H9 (cell line): ENCODE measurements at regions not wholly inside any gene's neighbourhood (a gene's known extent, or its start where the extent isn't known, plus 50 kb on each side); places are given as distances from the start of the nearest gene placed in this dataset.

Experiments
- DNase-seq: peaks from one replicate; pipeline ENCODE4 v3.0.0-alpha.2; 2017
- H2AFZ ChIP-seq: one replicate; pipeline ENCODE4 v1.6.1; 2013; ENCODE audit warnings: mild to moderate bottlenecking, low read length, control low read depth, moderate library complexity
- H2AK5ac ChIP-seq: 2 replicates; pipeline ENCODE4 v1.6.1; 2013; ENCODE audit warnings: low read length, control low read depth, mixed read lengths; ENCODE audit not compliant: insufficient read length
- H2BK120ac ChIP-seq: one replicate; pipeline ENCODE4 v1.6.1; 2013; ENCODE audit warnings: low read depth, mild to moderate bottlenecking, low read length, control low read depth, inconsistent platforms; ENCODE audit not compliant: poor library complexity, severe bottlenecking
- H2BK12ac ChIP-seq: 2 replicates; pipeline ENCODE4 v1.6.1; 2013; ENCODE audit warnings: low read length, control low read depth, mixed read lengths, low read depth; ENCODE audit not compliant: insufficient read length
- H2BK15ac ChIP-seq: 2 replicates; pipeline ENCODE4 v1.6.1; 2013; ENCODE audit warnings: low read depth, low read length, control low read depth
- H2BK20ac ChIP-seq: one replicate; pipeline ENCODE4 v1.6.1; 2013; ENCODE audit warnings: low read depth, mild to moderate bottlenecking, low read length, control low read depth, inconsistent platforms; ENCODE audit not compliant: poor library complexity, severe bottlenecking
- H2BK5ac ChIP-seq: 2 replicates; pipeline ENCODE4 v1.6.1; 2013; ENCODE audit warnings: low read length, control low read depth, mixed read lengths; ENCODE audit not compliant: insufficient read length
- H3K14ac ChIP-seq: 2 replicates; pipeline ENCODE4 v1.6.1; 2013; ENCODE audit warnings: low read length, control low read depth; ENCODE audit not compliant: insufficient read depth
- H3K18ac ChIP-seq: 2 replicates; pipeline ENCODE4 v1.6.1; 2013; ENCODE audit warnings: low read depth, mild to moderate bottlenecking, mixed read lengths, low read length, control low read depth; ENCODE audit not compliant: insufficient read length
- H3K23ac ChIP-seq: 2 replicates; pipeline ENCODE4 v1.6.1; 2013; ENCODE audit warnings: low read length, control low read depth, mixed read lengths, low read depth; ENCODE audit not compliant: insufficient read length
- H3K23me2 ChIP-seq: 2 replicates; pipeline ENCODE4 v1.6.1; 2013; ENCODE audit warnings: low read depth, mild to moderate bottlenecking, mixed read lengths, low read length, control low read depth; ENCODE audit not compliant: insufficient read length, poor library complexity, severe bottlenecking
- H3K27ac ChIP-seq: 2 replicates; pipeline ENCODE4 v1.5.1; 2013; ENCODE audit warnings: low read length, control low read depth, mixed read lengths, low read depth; ENCODE audit not compliant: insufficient read length
- H3K27me3 ChIP-seq: 2 replicates; pipeline ENCODE4 v1.6.1; 2013; ENCODE audit warnings: low read length, control low read depth, inconsistent platforms; ENCODE audit not compliant: insufficient read depth
- H3K4ac ChIP-seq: 2 replicates; pipeline ENCODE4 v1.6.1; 2013; ENCODE audit warnings: low read depth, mild to moderate bottlenecking, control low read depth, inconsistent platforms, low read length, moderate library complexity
- H3K4me1 ChIP-seq: 2 replicates; pipeline ENCODE4 v1.6.1; 2013; ENCODE audit warnings: low read length, control low read depth, inconsistent platforms; ENCODE audit not compliant: insufficient read depth
- H3K4me2 ChIP-seq: 2 replicates; pipeline ENCODE4 v1.6.1; 2013; ENCODE audit warnings: low read length, control low read depth, mixed read lengths; ENCODE audit not compliant: insufficient read length, insufficient read depth
- H3K56ac ChIP-seq: 2 replicates; pipeline ENCODE4 v1.6.1; 2013; ENCODE audit warnings: low read depth, mild to moderate bottlenecking, mixed read lengths, low read length, control low read depth; ENCODE audit not compliant: insufficient read length
- H3K79me1 ChIP-seq: 2 replicates; pipeline ENCODE4 v1.6.1; 2013; ENCODE audit warnings: low read depth, mild to moderate bottlenecking, moderate library complexity, low read length, control low read depth, inconsistent platforms; ENCODE audit not compliant: insufficient read depth, poor library complexity, severe bottlenecking
- H3K79me2 ChIP-seq: 2 replicates; pipeline ENCODE4 v1.6.1; 2013; ENCODE audit warnings: low read length, control low read depth, inconsistent platforms; ENCODE audit not compliant: insufficient read depth
- H3K9ac ChIP-seq: 2 replicates; pipeline ENCODE4 v1.6.1; 2013; ENCODE audit warnings: low read length, control low read depth, mixed read lengths; ENCODE audit not compliant: insufficient read length; ENCODE audit errors: extremely low read depth
- H3K9me3 ChIP-seq: one replicate; pipeline ENCODE4 v1.6.1; 2013; ENCODE audit warnings: low read depth, low read length, inconsistent platforms; ENCODE audit not compliant: control insufficient read depth
- H3T11ph ChIP-seq: one replicate; pipeline ENCODE4 v1.6.1; 2013; ENCODE audit warnings: mild to moderate bottlenecking, low read length, control low read depth, inconsistent platforms
- H4K20me1 ChIP-seq: one replicate; pipeline ENCODE4 v1.6.1; 2013; ENCODE audit not compliant: control insufficient read depth, insufficient read length, insufficient read depth
- H4K5ac ChIP-seq: 2 replicates; pipeline ENCODE4 v1.6.1; 2013; ENCODE audit warnings: low read depth, mild to moderate bottlenecking, mixed read lengths, low read length, control low read depth; ENCODE audit not compliant: insufficient read length
- H4K8ac ChIP-seq: replicated peaks from 2 replicates; pipeline ENCODE4 v1.6.1; 2013; ENCODE audit warnings: low read length, control low read depth, mixed read lengths, low read depth; ENCODE audit not compliant: insufficient read length
- H4K91ac ChIP-seq: 2 replicates; pipeline ENCODE4 v1.6.1; 2013; ENCODE audit warnings: low read depth, mild to moderate bottlenecking, moderate library complexity, mixed read lengths, low read length, control low read depth; ENCODE audit not compliant: insufficient read length
- H3K27ac Mint-ChIP-seq, 3 experiments: 2 replicates in 2 of 3; 3 replicates in 1 of 3; pipeline ENCODE4 v1.8.0; 2020 to 2021; ENCODE audit warnings: mixed read lengths in 3 of 3, mild to moderate bottlenecking in 1 of 3, moderate library complexity in 1 of 3
- H3K27me3 Mint-ChIP-seq: 2 replicates; pipeline ENCODE4 v1.8.0; 2021; ENCODE audit warnings: low read depth, mild to moderate bottlenecking, moderate library complexity, mixed read lengths
- H3K36me3 Mint-ChIP-seq, 3 experiments: 2 replicates in 2 of 3; 3 replicates in 1 of 3; pipeline ENCODE4 v1.8.0; 2020 to 2021; ENCODE audit warnings: low read depth in 3 of 3, mixed read lengths in 3 of 3; ENCODE audit not compliant: insufficient read depth in 1 of 3
- H3K4me1 Mint-ChIP-seq, 2 experiments: 2 replicates each; pipeline ENCODE4 v1.8.0; 2020; ENCODE audit warnings: mixed read lengths in 2 of 2
- H3K4me3 Mint-ChIP-seq, 2 experiments: 2 replicates in 1 of 2; 3 replicates in 1 of 2; pipeline ENCODE4 v1.8.0; 2020 to 2021; ENCODE audit warnings: mild to moderate bottlenecking in 2 of 2, mixed read lengths in 2 of 2, moderate library complexity in 1 of 2
- H3K9me3 Mint-ChIP-seq, 2 experiments: 2 replicates in 1 of 2; 3 replicates in 1 of 2; pipeline ENCODE4 v1.8.0; 2020; ENCODE audit warnings: mild to moderate bottlenecking in 2 of 2, mixed read lengths in 2 of 2, moderate library complexity in 1 of 2
- CTCF ChIP-seq: fragments of 200-600 bp; sonication (generic); conservative IDR thresholded peaks from 3 replicates; pipeline ENCODE4 v1.8.0; 2021; ENCODE audit warnings: antibody characterized with exemption, mild to moderate bottlenecking
- WGBS: extraction: QIAGEN DNeasy Blood & Tissue Kit; methylation state at CpG from one replicate; pipeline ENCODE4 v1.1.7; 2013; ENCODE audit warnings: missing lambda C conversion rate, low lambda C conversion rate, mixed read lengths; ENCODE audit not compliant: insufficient read length; ENCODE audit errors: extremely low coverage; 5-methylcytosine and 5-hydroxymethylcytosine counted together

GRCh38 chr4:119683518-119683917 is 54.9 kb upstream of the PDE5A start:
- H3K4me2 ChIP-seq: no peak overlapping the region
- no peak overlapping the region for H2BK120ac ChIP-seq
- no CpG with 5 or more reads among the region's 1 CpG for WGBS
- H3K36me3 Mint-ChIP-seq: no peaks in the 10 kb centered on the region
- H3K27ac Mint-ChIP-seq: no peak overlapping the region
- DNase-seq: no peak
- H3K56ac ChIP-seq: no peak overlapping the region
- H2AFZ ChIP-seq: no peak overlapping the region
- no peak overlapping the region for H2BK12ac ChIP-seq
- no peak overlapping the region for H2BK20ac ChIP-seq
- no peak overlapping the region for H3K4ac ChIP-seq
- no peak for TF ChIP-seq CTCF
- H2BK5ac ChIP-seq: no peak overlapping the region
- no peak overlapping the region for H3K9ac ChIP-seq
- H3K79me1 ChIP-seq: no peaks in the 10 kb centered on the region
- H3K27me3 Mint-ChIP-seq: no peaks in the 10 kb centered on the region
- no peak overlapping the region for H4K8ac ChIP-seq
- no peak overlapping the region for H3K18ac ChIP-seq
- H4K91ac ChIP-seq: no peak overlapping the region
- no peak overlapping the region for H4K5ac ChIP-seq
- H3T11ph ChIP-seq: no peak overlapping the region
- H3K9me3 Mint-ChIP-seq: peaks cover 0 to 3% of the 10 kb centered on the region in 2 experiments; a peak in 3 of 5 replicates
- H3K4me1 ChIP-seq: peaks cover 3% of the 10 kb centered on the region; the same call in 1 of the 2 replicates
- H3K4me1 Mint-ChIP-seq: peaks cover 3 to 8% of the 10 kb centered on the region in 2 experiments
- no peak overlapping the region for H3K23ac ChIP-seq
- H3K27me3 ChIP-seq: no peaks in the 10 kb centered on the region
- no peaks in the 10 kb centered on the region for H4K20me1 ChIP-seq
- no peak overlapping the region for H2BK15ac ChIP-seq
- H3K79me2 ChIP-seq: no peaks in the 10 kb centered on the region
- H3K9me3 ChIP-seq: no peaks in the 10 kb centered on the region
- no peaks in the 10 kb centered on the region for H3K23me2 ChIP-seq
- no peak overlapping the region for H3K14ac ChIP-seq
- no peak overlapping the region for H2AK5ac ChIP-seq
- no peak overlapping the region for H3K27ac ChIP-seq
- no peak overlapping the region for H3K4me3 Mint-ChIP-seq
